GM12878 (cell line): ENCODE measurements at regions not wholly inside any gene's neighbourhood (a gene's known extent, or its start where the extent isn't known, plus 50 kb on each side); places are given as distances from the start of the nearest gene placed in this dataset.
A peak's percentile ranks its signal among the peaks of the same experiment; 100 is the strongest.

ENCODE experiments used
- ATAC-seq: fragments of 200-7000 bp; cut with Tn5 transposase; 3 replicates; pipeline ENCODE4 v1.9.1; 2020; ENCODE audit warnings: mild to moderate bottlenecking, moderate library complexity
- BruUV-seq: library from RNA; stranded (reverse); fragments of 400-500 nt; replicated peaks from 2 replicates; lab custom pipeline; 2021; lab: Mats Ljungman, UMichigan
- CTCF ChIA-PET: fragments of 300-600 bp; sonication (Branson Sonifier 250); formaldehyde crosslinking; extraction: SDS; loops from one replicate; lab custom pipeline; 2021; ENCODE audit warnings: inconsistent platforms; lab: Yijun Ruan, JAX
- POLR2A ChIA-PET: fragments of 350-600 bp; formaldehyde crosslinking; extraction: SDS; loops from one replicate; lab custom pipeline; 2021; ENCODE audit warnings: inconsistent platforms; lab: Charles Lee
- RAD21 ChIA-PET: fragments of 300-600 bp; sonication (Branson Sonifier 250); formaldehyde crosslinking; loops from one replicate; lab custom pipeline; 2023; ENCODE audit warnings: antibody characterized with exemption; ENCODE audit not compliant: unreplicated experiment; lab: Charles Lee
- SMC1A ChIA-PET: fragments of 300-600 bp; sonication (Branson Sonifier 250); formaldehyde crosslinking; loops from one replicate; lab custom pipeline; 2023; ENCODE audit not compliant: unreplicated experiment, uncharacterized antibody; lab: Charles Lee
- DNase-seq: peaks from one replicate; pipeline ENCODE4 v3.0.0-alpha.2; 2011; ENCODE audit warnings: low read depth, low spot score
- FAIRE-seq: peaks from 3 replicates; lab custom pipeline; 2011; peaks lifted over from hg19 to GRCh38; lab: Jason Lieb, UNC
- H2AFZ ChIP-seq: 2 replicates; pipeline ENCODE4 v1.6.0; 2011; ENCODE audit warnings: low read depth, low read length, control low read depth; ENCODE audit not compliant: control insufficient read depth
- H3K27ac ChIP-seq: 2 replicates; pipeline ENCODE4 v1.5.1; 2011; ENCODE audit warnings: control low read depth; ENCODE audit not compliant: control insufficient read depth, insufficient read depth
- H3K27me3 ChIP-seq, 2 experiments: replicated peaks in 1 of 2; 2 replicates each; pipeline versions ENCODE4 v1.6.0 to v1.6.1; 2011; ENCODE audit warnings: low read length in 1 of 2; ENCODE audit not compliant: control insufficient read depth in 2 of 2, insufficient read depth in 2 of 2
- H3K36me3 ChIP-seq, 2 experiments: 2 replicates each; pipeline ENCODE4 v1.5.1; 2011; ENCODE audit warnings: low read length in 1 of 2; ENCODE audit not compliant: control insufficient read depth in 2 of 2, insufficient read depth in 2 of 2
- H3K4me1 ChIP-seq: 2 replicates; pipeline ENCODE4 v1.6.1; 2011; ENCODE audit warnings: mild to moderate bottlenecking, low read length, moderate library complexity, mixed read lengths; ENCODE audit not compliant: control insufficient read depth, insufficient read depth
- H3K4me2 ChIP-seq: 2 replicates; pipeline ENCODE4 v1.6.0; 2011; ENCODE audit warnings: control low read depth; ENCODE audit not compliant: control insufficient read depth, insufficient read depth
- H3K4me3 ChIP-seq: fragments of 200-600 bp; sonication (generic); 2 replicates; pipeline ENCODE4 v1.5.1; 2016
- H3K79me2 ChIP-seq: 2 replicates; pipeline ENCODE4 v1.6.0; 2011; ENCODE audit warnings: low read length; ENCODE audit not compliant: control insufficient read depth, insufficient read depth
- H3K9ac ChIP-seq: 2 replicates; pipeline ENCODE4 v1.8.0; 2011; ENCODE audit warnings: low read length, control low read depth, mixed read lengths; ENCODE audit not compliant: control insufficient read depth, insufficient read depth
- H3K9me3 ChIP-seq: replicated peaks from 3 replicates; pipeline ENCODE4 v1.5.1; 2011; ENCODE audit warnings: mild to moderate bottlenecking, low read length; ENCODE audit not compliant: control insufficient read depth, insufficient read depth
- H4K20me1 ChIP-seq: 2 replicates; pipeline ENCODE4 v1.6.0; 2011; ENCODE audit not compliant: control insufficient read depth, insufficient read depth
- ATF2 ChIP-seq: IDR thresholded peaks from 2 replicates; pipeline ENCODE4 v1.6.1; 2012; ENCODE audit warnings: low read length, inconsistent platforms
- CTCF ChIP-seq, 3 experiments: IDR thresholded peaks in 2 of 3; conservative IDR thresholded peaks in 1 of 3; 2 replicates each; pipeline ENCODE4 v1.5.1; 2011; ENCODE audit warnings: low read depth in 3 of 3, low read length in 3 of 3, mild to moderate bottlenecking in 3 of 3, control low read depth in 2 of 3, moderate library complexity in 2 of 3, inconsistent platforms in 1 of 3, mixed read lengths in 1 of 3; ENCODE audit not compliant: control insufficient read depth in 2 of 3, insufficient read depth in 1 of 3; ENCODE audit errors: extremely low read depth in 1 of 3
- KDM1A ChIP-seq: fragments of 200-600 bp; sonication (generic); IDR thresholded peaks from 2 replicates; pipeline ENCODE4 v1.6.1; 2016; ENCODE audit warnings: borderline replicate concordance
- KLF5 ChIP-seq: fragments of 450-650 bp; IDR thresholded peaks from 2 replicates; pipeline ENCODE4 v1.6.1; 2014; ENCODE audit warnings: mild to moderate bottlenecking; ENCODE audit not compliant: partially characterized antibody
- LARP7 ChIP-seq: fragments of 450-650 bp; IDR thresholded peaks from 2 replicates; pipeline ENCODE4 v1.6.1; 2017; ENCODE audit warnings: mild to moderate bottlenecking
- PAX5 ChIP-seq: IDR thresholded peaks from 2 replicates; pipeline ENCODE4 v1.6.1; 2011; ENCODE audit warnings: low read depth, low read length, borderline replicate concordance
- POLR2AphosphoS2 ChIP-seq: IDR thresholded peaks from 2 replicates; pipeline ENCODE4 v1.6.1; 2011; ENCODE audit warnings: low read depth, mild to moderate bottlenecking, low read length, improper control_type of control experiment, moderate library complexity
- RAD21 ChIP-seq: IDR thresholded peaks from 2 replicates; pipeline ENCODE4 v1.6.1; 2011; ENCODE audit warnings: mild to moderate bottlenecking, low read depth, low read length, moderate library complexity; ENCODE audit not compliant: insufficient read depth
- SMC3 ChIP-seq: IDR thresholded peaks from 2 replicates; pipeline ENCODE4 v1.6.1; 2011; ENCODE audit warnings: low read length, improper control_type of control experiment, borderline replicate concordance
- SRF ChIP-seq, 2 experiments: IDR thresholded peaks; 2 replicates each; pipeline ENCODE4 v1.6.1; 2011; ENCODE audit warnings: low read depth in 2 of 2, low read length in 2 of 2, mild to moderate bottlenecking in 1 of 2, moderate library complexity in 1 of 2
- ZNF592 ChIP-seq: fragments of 450-650 bp; IDR thresholded peaks from 2 replicates; pipeline ENCODE4 v1.6.1; 2017; ENCODE audit warnings: mild to moderate bottlenecking, moderate library complexity
- WGBS: methylation state at CpG from one replicate; pipeline ENCODE4 v1.1.6; 2016; ENCODE audit warnings: low lambda C conversion rate; ENCODE audit not compliant: insufficient replicate concordance, insufficient coverage; ENCODE audit errors: missing lambda C conversion rate; 5-methylcytosine and 5-hydroxymethylcytosine counted together
- in situ Hi-C: fragments of 300-500 bp; cut with MboI; formaldehyde crosslinking; loops from 9 replicates; pipeline ENCODE4 v1.14.3; 2018; ENCODE audit warnings: mixed read lengths
- intact Hi-C: fragments of 100-400 bp; cut with micrococcal nuclease; formaldehyde crosslinking; loops from one replicate; pipeline ENCODE4 v1.14.2; 2022; ENCODE audit not compliant: unreplicated experiment

GRCh38 chr21:36630485-36631206 lies 68.3 kb upstream of the SIM2 start:
- Histone ChIP-seq H3K4me2 (no peak overlapping the region), H2AFZ (no peak overlapping the region), H4K20me1 (no peaks in the 10 kb centered on the region), H3K79me2 (no peaks in the 10 kb centered on the region), H3K27me3 (no peaks in the 10 kb centered on the region), H3K9ac (no peak overlapping the region), H3K4me3 (no peak overlapping the region), H3K9me3 (no peaks in the 10 kb centered on the region), H3K36me3 (no peaks in the 10 kb centered on the region), H3K27ac (no peak overlapping the region), H3K4me1 (no peaks in the 10 kb centered on the region)
- in situ Hi-C loops (loop anchor here (5.0 kb wide), 1 partner anchor 297 kb away; no protein-coding TSS in a partner anchor), intact Hi-C loops (loop anchor here (1.0 to 5.0 kb wide), 3 partner anchors 126 to 297 kb away; no protein-coding TSS in a partner anchor)
- TF ChIP-seq ATF2, result no peak
- peak; percentile 50; the same call in 1 of the 2 replicates for TF ChIP-seq SMC3
- no peak for TF ChIP-seq PAX5
- no peak for TF ChIP-seq ZNF592
- no peak for TF ChIP-seq LARP7
- no peak for TF ChIP-seq SRF (IDR thresholded peaks at IDR 0.05; ENCODE audit: low read depth in 2 of 2, low read length in 2 of 2)
- no peak for TF ChIP-seq POLR2AphosphoS2
- no peak for TF ChIP-seq KDM1A
- peak; percentile 59 to 78 (median 70) for TF ChIP-seq CTCF (IDR thresholded peaks at IDR 0.05 in 2 of 3, conservative IDR thresholded peaks at IDR 0.05 in 1 of 3; ENCODE audit: control insufficient read depth in 2 of 3, extremely low read depth in 1 of 3, insufficient read depth in 1 of 3, low read depth in 3 of 3, low read length in 3 of 3)
- TF ChIP-seq KLF5, result no peak
- peak; percentile 61 for TF ChIP-seq RAD21
- ChIA-PET POLR2A (interaction anchor here (0.7 kb wide), 1 partner anchor 124 kb away, joined by 3 read pairs; no protein-coding TSS in a partner anchor), CTCF (interaction anchor here (0.5 to 3.2 kb wide), 61 partner anchors 8 to 1695 kb away, joined by 3 to 34 read pairs (median 4); partner anchors contain the start of gene CLDN14), RAD21 (interaction anchor here (0.8 to 2.5 kb wide), 6 partner anchors 35 to 751 kb away, joined by 3 to 18 read pairs (median 5); no protein-coding TSS in a partner anchor), SMC1A (interaction anchor here (0.6 to 2.4 kb wide), 19 partner anchors 13 to 381 kb away, joined by 3 to 23 read pairs (median 4); no protein-coding TSS in a partner anchor)
- peak; percentile 89 for ATAC-seq
- no peak for DNase-seq
- BruUV-seq, result no TSS peak
- 26% methylated on average over 19 of the region's 19 CpGs for WGBS
- FAIRE-seq, result peak; percentile 71
